Keratinocyte (primary cell): ENCODE measurements at regions not wholly inside any gene's neighbourhood (a gene's known extent, or its start where the extent isn't known, plus 50 kb on each side); places are given as distances from the start of the nearest gene placed in this dataset.

Experiments used
- DNase-seq: peaks from one replicate; pipeline ENCODE4 v3.0.0-alpha.2; 2011; ENCODE audit warnings: low read depth, missing footprints, low spot score
- FAIRE-seq: peaks from 2 replicates; lab custom pipeline; 2011; peaks lifted over from hg19 to GRCh38; lab: Jason Lieb, UNC
- H2AFZ ChIP-seq: 2 replicates; pipeline ENCODE4 v1.6.0; 2012; ENCODE audit warnings: low read length, control low read depth, inconsistent platforms; ENCODE audit not compliant: control insufficient read depth
- H3K27ac ChIP-seq: 2 replicates; pipeline ENCODE4 v1.5.1; 2011; ENCODE audit warnings: low read length; ENCODE audit not compliant: control insufficient read depth, insufficient read depth
- H3K27me3 ChIP-seq: 3 replicates; pipeline ENCODE4 v1.6.0; 2011; ENCODE audit warnings: low read length; ENCODE audit not compliant: control insufficient read depth, insufficient read depth; ENCODE audit errors: extremely low read depth
- H3K36me3 ChIP-seq, 2 experiments: 2 replicates in 1 of 2; 3 replicates in 1 of 2; pipeline ENCODE4 v1.5.1; 2011; ENCODE audit warnings: low read length in 2 of 2, mild to moderate bottlenecking in 1 of 2; ENCODE audit not compliant: control insufficient read depth in 2 of 2, insufficient read depth in 2 of 2; ENCODE audit errors: extremely low read depth in 1 of 2
- H3K4me1 ChIP-seq: 3 replicates; pipeline ENCODE4 v1.5.1; 2011; ENCODE audit warnings: low read length; ENCODE audit not compliant: control insufficient read depth, insufficient read depth; ENCODE audit errors: extremely low read depth
- H3K4me2 ChIP-seq: 3 replicates; pipeline ENCODE4 v1.6.0; 2011; ENCODE audit warnings: low read depth, low read length; ENCODE audit not compliant: control insufficient read depth, insufficient read depth; ENCODE audit errors: extremely low read depth
- H3K4me3 ChIP-seq, 3 experiments: fragments of 200-600 bp in 1 of 3; sonication (generic) in 1 of 3; 2 replicates in 2 of 3; 3 replicates in 1 of 3; pipeline ENCODE4 v1.5.1; 2011 to 2016; ENCODE audit warnings: low read length in 3 of 3, mild to moderate bottlenecking in 3 of 3, control low read depth in 2 of 3, inconsistent platforms in 1 of 3, low read depth in 1 of 3, mixed read lengths in 1 of 3, mixed run types in 1 of 3, moderate library complexity in 1 of 3; ENCODE audit not compliant: control insufficient read depth in 2 of 3, insufficient read depth in 2 of 3; ENCODE audit errors: extremely low read depth in 1 of 3
- H3K79me2 ChIP-seq: 2 replicates; pipeline ENCODE4 v1.6.0; 2012; ENCODE audit warnings: low read length; ENCODE audit not compliant: control insufficient read depth, insufficient read depth
- H3K9ac ChIP-seq: 3 replicates; pipeline ENCODE4 v1.6.0; 2011; ENCODE audit warnings: low read length; ENCODE audit not compliant: control insufficient read depth, insufficient read depth; ENCODE audit errors: extremely low read depth
- H3K9me1 ChIP-seq: 3 replicates; pipeline ENCODE4 v1.6.0; 2011; ENCODE audit warnings: low read length; ENCODE audit not compliant: control insufficient read depth, insufficient read depth; ENCODE audit errors: extremely low read depth
- H3K9me3 ChIP-seq: 2 replicates; pipeline ENCODE4 v1.5.1; 2012; ENCODE audit warnings: low read depth, low read length; ENCODE audit not compliant: control insufficient read depth
- H4K20me1 ChIP-seq: 3 replicates; pipeline ENCODE4 v1.6.0; 2011; ENCODE audit warnings: low read length; ENCODE audit not compliant: control insufficient read depth, insufficient read depth; ENCODE audit errors: extremely low read depth
- CTCF ChIP-seq, 3 experiments: IDR thresholded peaks in 1 of 3; conservative IDR thresholded peaks in 1 of 3; optimal IDR thresholded peaks in 1 of 3; 2 replicates in 2 of 3; 3 replicates in 1 of 3; pipeline versions ENCODE3 to v1.5.1; 2011; ENCODE audit warnings: low read length in 3 of 3, mild to moderate bottlenecking in 3 of 3, moderate library complexity in 2 of 3, control low read depth in 1 of 3, inconsistent platforms in 1 of 3; ENCODE audit not compliant: insufficient read depth in 2 of 3; ENCODE audit errors: extremely low read depth in 1 of 3
- EZH2 ChIP-seq: IDR thresholded peaks from one replicate; pipeline ENCODE4 v1.6.1; 2012; ENCODE audit warnings: inconsistent platforms, mild to moderate bottlenecking, low read length, moderate library complexity
- dilution Hi-C: fragments of 300-500 bp; cut with MboI; formaldehyde crosslinking; loops from one replicate; pipeline ENCODE4 v1.7.0; 2020; ENCODE audit warnings: low sequenced_read_pairs; ENCODE audit not compliant: extremely low pct_ligation_motif_present

DNA sequence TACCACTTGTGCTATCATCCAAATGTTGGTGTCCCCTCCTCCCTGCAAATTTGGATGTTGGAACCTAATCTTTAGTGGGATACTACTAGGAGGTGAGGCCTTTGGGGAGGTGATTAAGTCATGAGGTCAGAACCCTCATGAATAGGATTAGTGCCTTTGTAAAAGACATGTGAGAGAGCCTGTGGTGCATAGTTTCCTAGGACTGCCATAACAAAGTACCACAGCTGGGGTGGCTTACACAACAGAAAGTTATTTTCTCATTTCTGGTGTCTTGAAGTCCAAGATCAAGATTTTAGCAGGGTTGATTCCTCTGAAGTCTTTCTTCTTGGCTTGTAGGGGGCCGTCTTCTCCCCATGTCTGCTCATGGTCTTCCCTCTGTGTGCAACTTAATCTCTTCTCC is 562.6 kb upstream of the ARGLU1 start:
- Histone ChIP-seq H3K79me2 (no peaks in the 10 kb centered on the region), H3K9me1 (no peaks in the 10 kb centered on the region), H3K4me1 (no peaks in the 10 kb centered on the region), H2AFZ (no peak overlapping the region), H3K4me3 (no peak overlapping the region), H3K36me3 (no peaks in the 10 kb centered on the region), H3K9ac (no peak overlapping the region), H3K27me3 (no peaks in the 10 kb centered on the region), H4K20me1 (no peaks in the 10 kb centered on the region), H3K4me2 (no peak overlapping the region), H3K27ac (no peak overlapping the region), H3K9me3 (no peaks in the 10 kb centered on the region)
- DNase-seq (no peak), FAIRE-seq (no peak)
- TF ChIP-seq CTCF (optimal IDR thresholded peaks at IDR 0.05 in 1 of 3, IDR thresholded peaks at IDR 0.05 in 1 of 3, conservative IDR thresholded peaks at IDR 0.05 in 1 of 3; ENCODE audit: extremely low read depth in 1 of 3, insufficient read depth in 2 of 3, low read length in 3 of 3) (no peak), EZH2 (no peak)
- dilution Hi-C loops, result no loop called here

DNA sequence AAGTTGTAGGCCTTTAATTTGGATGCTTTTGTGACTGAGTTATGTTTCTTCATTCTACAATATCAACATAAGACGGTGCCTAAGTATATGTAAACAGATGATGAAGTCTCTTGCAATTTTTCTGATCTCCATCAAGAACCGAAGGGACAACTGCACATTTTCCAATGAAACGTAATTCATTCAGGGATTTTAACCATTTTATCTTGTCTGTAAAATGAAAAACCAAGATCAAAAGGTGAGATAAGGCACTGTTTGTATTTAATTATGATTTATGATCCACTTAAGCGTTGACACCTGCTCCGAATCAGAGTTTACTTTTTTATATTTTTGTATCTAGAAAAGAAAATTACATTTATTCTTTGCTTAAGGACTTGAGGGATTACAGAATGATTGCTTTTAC is 556.8 kb upstream of the ARGLU1 start:
- H3K36me3 ChIP-seq, result no peaks in the 10 kb centered on the region
- FAIRE-seq (no peak), DNase-seq (no peak)
- dilution Hi-C loops, result no loop called here
- no peak overlapping the region for H3K27ac ChIP-seq
- H3K27me3 ChIP-seq, result no peaks in the 10 kb centered on the region
- H3K79me2 ChIP-seq, result no peaks in the 10 kb centered on the region
- no peaks in the 10 kb centered on the region for H4K20me1 ChIP-seq
- H3K9me3 ChIP-seq, result no peaks in the 10 kb centered on the region
- no peaks in the 10 kb centered on the region for H3K4me1 ChIP-seq
- H2AFZ ChIP-seq, result no peak overlapping the region
- H3K9me1 ChIP-seq, result no peaks in the 10 kb centered on the region
- no peak for TF ChIP-seq CTCF (optimal IDR thresholded peaks at IDR 0.05 in 1 of 3, IDR thresholded peaks at IDR 0.05 in 1 of 3, conservative IDR thresholded peaks at IDR 0.05 in 1 of 3; ENCODE audit: extremely low read depth in 1 of 3, insufficient read depth in 2 of 3, low read length in 3 of 3)
- no peak for TF ChIP-seq EZH2
- H3K9ac ChIP-seq, result no peak overlapping the region
- no peak overlapping the region for H3K4me3 ChIP-seq
- no peak overlapping the region for H3K4me2 ChIP-seq
